HepG2 (cell line): ENCODE measurements at regions not wholly inside any gene's neighbourhood (a gene's known extent, or its start where the extent isn't known, plus 50 kb on each side); places are given as distances from the start of the nearest gene placed in this dataset.

ENCODE experiments used
- ATF2 ChIP-seq: sonication (generic); formaldehyde crosslinking; IDR thresholded peaks from 2 replicates; pipeline ENCODE4 v1.4.0; 2020; ENCODE audit warnings: missing genetic modification reagents
- CTCF ChIP-seq: sonication (generic); formaldehyde crosslinking; IDR thresholded peaks from 2 replicates; pipeline ENCODE4 v1.5.0; 2020; ENCODE audit warnings: mild to moderate bottlenecking, missing genetic modification reagents, moderate library complexity
- FOXA3 ChIP-seq: IDR thresholded peaks from 2 replicates; pipeline ENCODE4 v1.6.1; 2016; ENCODE audit warnings: missing genetic modification reagents, missing compliant biosample characterization
- HCFC1 ChIP-seq: fragments of 150-350 bp; IDR thresholded peaks from 2 replicates; pipeline ENCODE4 v1.6.1; 2014; ENCODE audit warnings: low read depth, low read length
- JUNB ChIP-seq: sonication (generic); formaldehyde crosslinking; IDR thresholded peaks from 2 replicates; pipeline ENCODE4 v1.8.0; 2022; ENCODE audit warnings: missing genetic modification reagents, mild to moderate bottlenecking, borderline replicate concordance
- NFE2L2 ChIP-seq: fragments of 150-350 bp; IDR thresholded peaks from 2 replicates; pipeline ENCODE4 v1.6.1; 2014; ENCODE audit warnings: low read length
- NR2C2 ChIP-seq: sonication (generic); formaldehyde crosslinking; IDR thresholded peaks from 2 replicates; pipeline ENCODE4 v1.4.0; 2020; ENCODE audit warnings: missing genetic modification reagents, mild to moderate bottlenecking, moderate library complexity, borderline replicate concordance
- SRSF9 ChIP-seq: fragments of 200-400 bp; formaldehyde crosslinking; IDR thresholded peaks from 2 replicates; pipeline ENCODE4 v1.6.1; 2018; ENCODE audit warnings: borderline replicate concordance, mild to moderate bottlenecking, low read depth, low read length; ENCODE audit not compliant: insufficient read depth, poor library complexity, severe bottlenecking
- TSC22D2 ChIP-seq: sonication (generic); formaldehyde crosslinking; IDR thresholded peaks from 2 replicates; pipeline ENCODE4 v1.5.1; 2020; ENCODE audit warnings: missing genetic modification reagents, mild to moderate bottlenecking, borderline replicate concordance
- ZNF138 ChIP-seq: sonication (generic); formaldehyde crosslinking; IDR thresholded peaks from 2 replicates; pipeline ENCODE4 v1.5.0; 2020; ENCODE audit warnings: mild to moderate bottlenecking, low read depth, missing genetic modification reagents
- ZNF143 ChIP-seq: sonication (generic); formaldehyde crosslinking; IDR thresholded peaks from 2 replicates; pipeline ENCODE4 v1.4.0; 2020; ENCODE audit warnings: missing genetic modification reagents
- ZNF619 ChIP-seq: sonication (generic); formaldehyde crosslinking; IDR thresholded peaks from 2 replicates; pipeline ENCODE4 v1.4.0; 2020; ENCODE audit warnings: mild to moderate bottlenecking, missing genetic modification reagents
- ZNF691 ChIP-seq: sonication (generic); formaldehyde crosslinking; IDR thresholded peaks from 2 replicates; pipeline ENCODE4 v1.4.0; 2020; ENCODE audit warnings: missing genetic modification reagents, low read depth, mild to moderate bottlenecking, borderline replicate concordance
- ZSCAN29 ChIP-seq: sonication (generic); formaldehyde crosslinking; conservative IDR thresholded peaks from 2 replicates; pipeline ENCODE4 v1.4.0; 2020; ENCODE audit warnings: mild to moderate bottlenecking, missing genetic modification reagents

GRCh38 chr13:83003185-83003584 is 879.1 kb downstream of the SLITRK1 start:
- TF ChIP-seq ZNF138 (CRISPR knock-in tag) (no peak), JUNB (CRISPR knock-in tag) (no peak), NR2C2 (no peak), CTCF (CRISPR knock-in tag) (no peak), ZNF143 (CRISPR knock-in tag) (no peak), TSC22D2 (CRISPR knock-in tag) (no peak), HCFC1 (no peak), FOXA3 (CRISPR knock-in tag) (no peak), SRSF9 (no peak), ZSCAN29 (CRISPR knock-in tag) (no peak), ATF2 (CRISPR knock-in tag) (no peak), ZNF691 (CRISPR knock-in tag) (no peak), ZNF619 (no peak), NFE2L2 (no peak)
